RPMI7951 (cell line): ENCODE measurements at regions not wholly inside any gene's neighbourhood (a gene's known extent, or its start where the extent isn't known, plus 50 kb on each side); places are given as distances from the start of the nearest gene placed in this dataset.

Source experiments
- DNase-seq: peaks from one replicate; pipeline ENCODE4 v3.0.0-alpha.2; 2012; ENCODE audit warnings: low read depth

- DNase-seq, result peak; percentile 39
Observed at GRCh38 chr4:1511441-1512041, 105.3 kb upstream of the NKX1-1 start.

- DNase-seq, result no peak
Observed at GRCh38 chr4:1510931-1511330, 104.7 kb upstream of the NKX1-1 start.

- DNase-seq, result no peak
Observed at GRCh38 chr4:1509366-1509765, 103.1 kb upstream of the NKX1-1 start.

- DNase-seq, result no peak
Observed at GRCh38 chr4:1508161-1509160, 102.2 kb upstream of the NKX1-1 start.

- no peak for DNase-seq
Observed at GRCh38 chr4:1506956-1507721, 100.9 kb upstream of the NKX1-1 start.

- DNase-seq, result no peak
Observed at GRCh38 chr4:1505511-1506460, 99.5 kb upstream of the NKX1-1 start.

- DNase-seq, result no peak
Observed at GRCh38 chr4:1504595-1505500, 98.6 kb upstream of the NKX1-1 start.

- DNase-seq, result no peak
Observed at GRCh38 chr4:1503583-1504471, 97.6 kb upstream of the NKX1-1 start.

- DNase-seq, result no peak
Observed at GRCh38 chr4:1502976-1503375, 96.7 kb upstream of the NKX1-1 start.

GRCh38 chr4:1502501-1502886 lies 96.3 kb upstream of the NKX1-1 start:
- no peak for DNase-seq

GRCh38 chr4:1501754-1502500 lies 95.7 kb upstream of the NKX1-1 start:
- DNase-seq, result no peak

GRCh38 chr4:1500966-1501753 lies 94.9 kb upstream of the NKX1-1 start:
- DNase-seq, result no peak

- no peak for DNase-seq
Observed at GRCh38 chr4:1500231-1500965, 94.2 kb upstream of the NKX1-1 start.

- DNase-seq, result no peak
Observed at GRCh38 chr4:1499465-1499864, 93.2 kb upstream of the NKX1-1 start.

- no peak for DNase-seq
Observed at GRCh38 chr4:1497189-1497801, 91.1 kb upstream of the NKX1-1 start.

- DNase-seq, result no peak
Observed at GRCh38 chr4:1496116-1496642, 89.9 kb upstream of the NKX1-1 start.
